Pancreas (tissue), 10 donors: ENCODE measurements at regions not wholly inside any gene's neighbourhood (a gene's known extent, or its start where the extent isn't known, plus 50 kb on each side); places are given as distances from the start of the nearest gene placed in this dataset.

ENCODE experiments used
- ATAC-seq, 4 donors: fragments of 200-7000 bp; cut with Tn5 transposase; one replicate each; pipeline versions ENCODE4 v1.8.0 to v1.9.1; 2020; ENCODE audit warnings: mild to moderate bottlenecking in 4 of 4, moderate library complexity in 4 of 4
- DNase-seq, 6 donors: peaks; one replicate each; pipeline ENCODE4 v3.0.0-alpha.2; 2020
- FAIRE-seq: peaks from 2 replicates; lab custom pipeline; 2012; peaks lifted over from hg19 to GRCh38; lab: Jason Lieb, UNC
- H3K27ac ChIP-seq, 4 donors: fragments of 200-600 bp; sonication (generic); 1 replicate in 3 of 4; 2 replicates in 1 of 4; pipeline versions ENCODE4 v1.5.0 to v1.8.0; 2020
- H3K27me3 ChIP-seq, 4 donors: fragments of 200-600 bp; one replicate each; pipeline ENCODE4 v1.8.0; 2021
- H3K36me3 ChIP-seq, 3 donors: fragments of 200-600 bp; sonication (generic) in 1 of 3; one replicate each; pipeline versions ENCODE4 v1.5.0 to v1.8.0; 2020 to 2021
- H3K4me1 ChIP-seq, 3 donors: fragments of 200-600 bp; one replicate each; pipeline ENCODE4 v1.8.0; 2021
- H3K4me3 ChIP-seq, 4 donors: fragments of 200-600 bp; sonication (generic) in 2 of 4; one replicate each; pipeline versions ENCODE4 v1.5.0 to v1.8.0; 2020 to 2021
- H3K9me3 ChIP-seq, 4 donors: fragments of 200-600 bp; one replicate each; pipeline ENCODE4 v1.8.0; 2021
- CTCF ChIP-seq, 4 donors: fragments of 200-600 bp; sonication (generic) in 3 of 4; IDR thresholded peaks; one replicate each; pipeline versions ENCODE4 v1.5.0 to v1.8.0; 2021; ENCODE audit warnings: antibody characterized with exemption in 4 of 4
- WGBS, 2 donors: extraction: QIAGEN DNeasy Blood & Tissue Kit; methylation state at CpG; one replicate each; pipeline ENCODE4 v1.1.7; 2013; 5-methylcytosine and 5-hydroxymethylcytosine counted together
- intact Hi-C, 3 donors: fragments of 100-400 bp; cut with DNase I; formaldehyde crosslinking; loops; one replicate each; pipeline versions ENCODE4 v1.11.1 to v1.14.2; 2022
- donor health status: healthy with polysubstance abuse.
- donor health status: DM: no; HTN: no; CAD: no; lungs with moderate emphysema.
- donor health status: DM: no; HTN: no; CAD: no.
- donor health status: control.
- donor health status: control.
- donor health status: Bipolar disorder and iron deficiency.
- donor health status: DM: yes; HTN: yes; CAD: no.
- donor health status: DM: no; HTN: no; CAD: no.
- donor health status: DM: no; HTN: no; CAD: no.
- donor health status: DM: yes; HTN: yes; CAD: no.

- FAIRE-seq = no peak
- ATAC-seq = no peak
- 45 to 48% methylated on average over 38 to 40 of the region's 40 CpGs for WGBS, 2 donors
- no peaks in the 10 kb centered on the region for H3K4me1 ChIP-seq
- TF ChIP-seq CTCF (IDR thresholded peaks at IDR 0.05) = no peak
- H3K27ac ChIP-seq = no peak overlapping the region
- DNase-seq = peak in 1 of 6 donors; percentile 50
- H3K27me3 ChIP-seq = no peaks in the 10 kb centered on the region
- H3K9me3 ChIP-seq = no peaks in the 10 kb centered on the region
- no peaks in the 10 kb centered on the region for H3K36me3 ChIP-seq
- intact Hi-C loops = no loop called here
- H3K4me3 ChIP-seq = no peak overlapping the region
Measured at GRCh38 chr7:56483861-56484550, 367.8 kb upstream of the NUPR2 start.

- H3K27me3 ChIP-seq = no peaks in the 10 kb centered on the region
- FAIRE-seq (no peak), ATAC-seq (no peak), DNase-seq (no peak)
- no peaks in the 10 kb centered on the region for H3K36me3 ChIP-seq
- no peaks in the 10 kb centered on the region for H3K4me1 ChIP-seq
- TF ChIP-seq CTCF (IDR thresholded peaks at IDR 0.05) = no peak
- no peaks in the 10 kb centered on the region for H3K9me3 ChIP-seq
- WGBS, 2 donors = 39 to 43% methylated on average over 22 of the region's 22 CpGs
- intact Hi-C loops = no loop called here
- H3K27ac ChIP-seq = no peak overlapping the region
- H3K4me3 ChIP-seq = no peak overlapping the region
Measured at GRCh38 chr7:56483153-56483552, 366.9 kb upstream of the NUPR2 start.

- DNase-seq (peak in 1 of 6 donors; percentile 27), FAIRE-seq (no peak), ATAC-seq (no peak)
- Histone ChIP-seq H3K4me1 (no peaks in the 10 kb centered on the region), H3K9me3 (no peaks in the 10 kb centered on the region), H3K36me3 (no peaks in the 10 kb centered on the region), H3K27me3 (no peaks in the 10 kb centered on the region), H3K27ac (no peak overlapping the region), H3K4me3 (no peak overlapping the region)
- WGBS, 2 donors = 29% methylated on average over 3 of the region's 3 CpGs
- TF ChIP-seq CTCF (IDR thresholded peaks at IDR 0.05) = no peak
- intact Hi-C loops = no loop called here
Measured at GRCh38 chr7:56479748-56480147, 363.5 kb upstream of the NUPR2 start.

GRCh38 chr7:56479136-56479535 is 362.9 kb upstream of the NUPR2 start:
- intact Hi-C loops = no loop called here
- FAIRE-seq = no peak
- WGBS, 2 donors = 31% methylated on average over 2 of the region's 2 CpGs

More at GRCh38 chr7:56479136-56479535, 362.9 kb upstream of the NUPR2 start:
- no peaks in the 10 kb centered on the region for H3K36me3 ChIP-seq
- TF ChIP-seq CTCF (IDR thresholded peaks at IDR 0.05) = no peak
- H3K27ac ChIP-seq = no peak overlapping the region
- ATAC-seq (no peak), DNase-seq (no peak)
- H3K9me3 ChIP-seq = no peaks in the 10 kb centered on the region
- no peaks in the 10 kb centered on the region for H3K27me3 ChIP-seq
- H3K4me1 ChIP-seq = no peaks in the 10 kb centered on the region
- H3K4me3 ChIP-seq = no peak overlapping the region
